HFFc6 (cell line): ENCODE measurements at regions not wholly inside any gene's neighbourhood (a gene's known extent, or its start where the extent isn't known, plus 50 kb on each side); places are given as distances from the start of the nearest gene placed in this dataset.

Source experiments
- DNase-seq: peaks from one replicate; pipeline ENCODE4 v3.0.0-alpha.2; 2018
- H3K27ac Mint-ChIP-seq: 2 replicates; pipeline ENCODE4 v1.8.0; 2020; ENCODE audit warnings: mild to moderate bottlenecking, mixed read lengths
- H3K27me3 Mint-ChIP-seq: 2 replicates; pipeline ENCODE4 v1.8.0; 2021; ENCODE audit warnings: mild to moderate bottlenecking, moderate library complexity, mixed read lengths; ENCODE audit not compliant: insufficient read depth
- H3K36me3 Mint-ChIP-seq: 2 replicates; pipeline ENCODE4 v1.8.0; 2021; ENCODE audit warnings: low read depth, mixed read lengths
- H3K4me1 Mint-ChIP-seq: 2 replicates; pipeline ENCODE4 v1.8.0; 2020; ENCODE audit warnings: low read depth, mixed read lengths
- H3K4me3 Mint-ChIP-seq: 2 replicates; pipeline ENCODE4 v1.8.0; 2020; ENCODE audit warnings: mild to moderate bottlenecking, moderate library complexity, mixed read lengths
- H3K9me3 Mint-ChIP-seq: 2 replicates; pipeline ENCODE4 v1.8.0; 2020; ENCODE audit warnings: mild to moderate bottlenecking, mixed read lengths
- TF ChIP-seq, protein P1 (sequence below): fragments of 200-600 bp; sonication (generic); IDR thresholded peaks from 2 replicates; pipeline ENCODE4 v1.5.0; 2021; ENCODE audit warnings: antibody characterized with exemption, mild to moderate bottlenecking

DNA sequence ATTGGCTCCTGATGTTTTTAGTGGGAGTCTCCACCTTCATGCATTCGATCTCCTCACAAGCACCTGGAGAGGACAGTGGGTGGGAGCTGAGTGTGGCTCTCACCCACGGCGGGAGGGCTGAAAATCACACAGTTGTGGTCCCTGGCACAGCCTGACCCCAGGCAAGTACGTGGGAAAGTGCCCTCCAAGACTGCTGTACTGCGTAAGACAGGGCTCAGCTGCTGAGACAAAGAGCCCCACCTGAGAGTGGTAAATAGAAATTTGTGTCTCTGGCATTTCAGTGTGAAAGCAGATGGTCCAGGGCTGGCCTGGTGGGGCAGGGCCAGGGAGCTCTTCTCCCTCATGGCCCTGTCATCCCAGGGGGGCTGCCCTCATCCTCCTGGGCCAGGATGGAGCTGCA is 77.4 kb upstream of the IQSEC1 start:
- peaks cover 9% of the 10 kb centered on the region; the same call in 1 of the 2 replicates for H3K36me3 Mint-ChIP-seq
- 0 out of 2 replicates have a peak, but pooled peaks cover 5% of the 10 kb centered on the region for H3K4me1 Mint-ChIP-seq
- DNase-seq, result no peak
- no peak overlapping the region for H3K27ac Mint-ChIP-seq
- peaks cover 31% of the 10 kb centered on the region for H3K27me3 Mint-ChIP-seq
- no peak overlapping the region for H3K4me3 Mint-ChIP-seq
- peaks cover 12% of the 10 kb centered on the region for H3K9me3 Mint-ChIP-seq
- TF ChIP-seq, protein P1, sequence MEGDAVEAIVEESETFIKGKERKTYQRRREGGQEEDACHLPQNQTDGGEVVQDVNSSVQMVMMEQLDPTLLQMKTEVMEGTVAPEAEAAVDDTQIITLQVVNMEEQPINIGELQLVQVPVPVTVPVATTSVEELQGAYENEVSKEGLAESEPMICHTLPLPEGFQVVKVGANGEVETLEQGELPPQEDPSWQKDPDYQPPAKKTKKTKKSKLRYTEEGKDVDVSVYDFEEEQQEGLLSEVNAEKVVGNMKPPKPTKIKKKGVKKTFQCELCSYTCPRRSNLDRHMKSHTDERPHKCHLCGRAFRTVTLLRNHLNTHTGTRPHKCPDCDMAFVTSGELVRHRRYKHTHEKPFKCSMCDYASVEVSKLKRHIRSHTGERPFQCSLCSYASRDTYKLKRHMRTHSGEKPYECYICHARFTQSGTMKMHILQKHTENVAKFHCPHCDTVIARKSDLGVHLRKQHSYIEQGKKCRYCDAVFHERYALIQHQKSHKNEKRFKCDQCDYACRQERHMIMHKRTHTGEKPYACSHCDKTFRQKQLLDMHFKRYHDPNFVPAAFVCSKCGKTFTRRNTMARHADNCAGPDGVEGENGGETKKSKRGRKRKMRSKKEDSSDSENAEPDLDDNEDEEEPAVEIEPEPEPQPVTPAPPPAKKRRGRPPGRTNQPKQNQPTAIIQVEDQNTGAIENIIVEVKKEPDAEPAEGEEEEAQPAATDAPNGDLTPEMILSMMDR, result no peak

GRCh38 chr3:13149330-13150108 is 76.3 kb upstream of the IQSEC1 start:
- Mint-ChIP-seq H3K36me3 (0 out of 2 replicates have a peak, but pooled peaks cover under 1% of the 10 kb centered on the region), H3K9me3 (peaks cover under 1% of the 10 kb centered on the region; the same call in 1 of the 2 replicates), H3K4me3 (peak overlapping the region; percentile 34; the same call in 1 of the 2 replicates), H3K27me3 (peaks cover 34% of the 10 kb centered on the region), H3K27ac (no peak overlapping the region), H3K4me1 (0 out of 2 replicates have a peak, but pooled peaks cover 5% of the 10 kb centered on the region)
- no peak for DNase-seq
- TF ChIP-seq, protein P1, result no peak

DNA sequence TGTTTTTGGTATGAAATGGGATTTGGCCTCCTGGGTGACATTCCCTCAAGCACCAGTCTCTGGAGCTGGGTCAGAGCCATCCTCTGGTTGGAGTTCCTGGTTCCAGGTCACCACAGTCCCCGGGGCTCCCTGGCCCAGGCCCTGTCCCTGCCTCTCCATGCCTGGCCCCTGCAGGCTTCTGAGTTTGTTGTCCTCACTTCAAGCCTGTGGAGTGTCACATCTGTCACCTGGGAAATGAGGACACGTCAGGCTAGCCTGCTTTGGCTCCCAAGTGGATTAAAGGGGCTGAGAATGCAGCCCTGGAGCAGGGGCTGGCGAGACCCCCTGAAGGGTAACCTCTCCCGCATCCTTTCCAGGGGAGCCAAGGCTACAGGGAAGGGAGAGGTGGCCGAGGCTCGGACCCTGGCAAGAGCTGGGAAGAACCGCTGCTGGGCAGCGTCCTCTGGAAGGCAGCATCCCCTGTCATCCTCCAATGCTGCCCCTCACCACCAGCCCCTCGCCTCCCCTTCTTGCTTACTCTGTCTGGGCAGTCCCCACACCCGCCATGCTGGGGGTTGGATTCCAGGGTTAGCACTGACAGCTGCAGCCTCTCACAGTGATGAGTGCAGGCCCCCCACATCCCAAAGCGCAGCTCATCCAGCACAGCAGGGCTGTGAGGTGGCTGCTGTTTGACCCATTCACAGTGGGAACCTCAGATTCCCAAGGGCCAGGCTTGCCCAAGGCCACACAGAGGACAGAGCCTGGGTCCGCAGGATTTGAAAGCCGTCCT is 75.5 kb upstream of the IQSEC1 start:
- DNase-seq, result no peak
- Mint-ChIP-seq H3K4me1 (0 out of 2 replicates have a peak, but pooled peaks cover 5% of the 10 kb centered on the region), H3K27me3 (peaks cover 40% of the 10 kb centered on the region), H3K4me3 (no peak overlapping the region), H3K27ac (no peak overlapping the region), H3K9me3 (no peaks in the 10 kb centered on the region), H3K36me3 (no peaks in the 10 kb centered on the region)
- TF ChIP-seq, protein P1, result no peak

DNA sequence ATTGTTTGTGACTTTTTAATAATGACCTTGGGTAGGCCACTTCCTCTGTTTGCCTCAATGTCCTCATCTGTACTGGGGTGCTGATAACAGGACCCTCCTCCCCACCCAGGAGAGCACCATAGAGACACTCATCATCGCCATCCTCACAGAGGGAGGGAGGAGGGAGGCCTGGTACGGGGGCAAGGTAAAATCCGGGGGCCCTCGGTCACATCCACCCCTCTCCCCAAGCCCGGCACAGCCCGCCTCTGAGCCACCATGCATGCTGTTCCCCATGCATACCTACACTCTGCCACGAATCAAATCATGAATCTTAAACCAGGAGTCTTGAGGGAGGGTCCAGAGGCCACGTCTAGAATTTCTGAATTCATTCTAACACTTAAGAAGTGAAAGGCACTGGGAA is 74.9 kb upstream of the IQSEC1 start:
- no peak overlapping the region for H3K4me3 Mint-ChIP-seq
- TF ChIP-seq, protein P1, result no peak
- no peak overlapping the region for H3K27ac Mint-ChIP-seq
- H3K27me3 Mint-ChIP-seq, result peaks cover 42% of the 10 kb centered on the region
- no peaks in the 10 kb centered on the region for H3K36me3 Mint-ChIP-seq
- DNase-seq, result no peak
- H3K4me1 Mint-ChIP-seq, result 0 out of 2 replicates have a peak, but pooled peaks cover 5% of the 10 kb centered on the region
- no peaks in the 10 kb centered on the region for H3K9me3 Mint-ChIP-seq

- no peak overlapping the region for H3K4me3 Mint-ChIP-seq
- no peak for DNase-seq
- H3K9me3 Mint-ChIP-seq, result no peaks in the 10 kb centered on the region
- H3K4me1 Mint-ChIP-seq, result 0 out of 2 replicates have a peak, but pooled peaks cover 5% of the 10 kb centered on the region
- H3K27me3 Mint-ChIP-seq, result peaks cover 45% of the 10 kb centered on the region
- TF ChIP-seq, protein P1, result no peak
- no peak overlapping the region for H3K27ac Mint-ChIP-seq
- H3K36me3 Mint-ChIP-seq, result no peaks in the 10 kb centered on the region
Measured at GRCh38 chr3:13147344-13147743, 74.1 kb upstream of the IQSEC1 start.
